NCI-H1105 treated with DMSO at 0.1 percent for 48 hours (cell line): ENCODE measurements at regions not wholly inside any gene's neighbourhood (a gene's known extent, or its start where the extent isn't known, plus 50 kb on each side); places are given as distances from the start of the nearest gene placed in this dataset.

ENCODE experiments used
- DNase-seq: peaks from one replicate; lab custom pipeline; 2025; lab: John Stamatoyannopoulos, UW

DNA sequence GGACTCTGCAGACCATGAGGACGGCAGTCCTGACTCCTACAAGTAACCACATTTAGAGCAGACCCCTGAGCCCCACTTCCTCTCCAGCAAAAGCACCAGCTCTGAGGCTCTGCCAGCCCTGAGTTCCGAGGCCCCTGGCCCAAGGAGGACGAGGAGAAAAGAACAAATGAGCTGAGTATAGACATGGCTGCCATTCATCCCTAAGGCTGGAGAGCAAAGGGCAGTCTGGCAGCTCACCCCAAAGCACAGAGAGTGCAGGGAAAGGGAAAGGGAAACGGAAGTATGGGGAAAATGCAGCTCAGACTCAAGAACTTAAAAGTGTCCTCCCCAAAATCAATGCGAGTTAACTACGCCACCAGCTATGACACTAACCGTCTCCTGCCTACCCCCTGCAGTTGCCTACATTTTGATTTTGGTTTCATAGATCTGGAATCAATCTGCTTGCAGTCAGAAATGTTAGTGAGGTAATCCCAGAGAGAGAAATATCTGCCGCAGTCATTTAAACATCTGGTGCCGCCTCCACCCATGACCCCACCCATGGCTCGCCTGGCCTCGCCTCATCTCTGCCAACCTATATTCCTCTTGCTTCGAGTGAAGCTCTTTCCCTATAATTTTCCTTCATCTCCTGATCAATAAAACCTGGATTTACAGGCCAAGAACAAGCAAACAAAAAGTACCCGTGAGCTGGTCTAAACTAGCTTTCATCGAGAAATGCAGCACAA is 49.6 kb upstream of the AFDN start:
- DNase-seq, result no peak
